ENCODE measurements at regions not wholly inside any gene's neighbourhood (a gene's known extent, or its start where the extent isn't known, plus 50 kb on each side); places are given as distances from the start of the nearest gene placed in this dataset.

- ChIA-PET CTCF (no interaction called here), POLR2A (no interaction called here)
- TF ChIP-seq CTCF (IDR thresholded peaks at IDR 0.05; ENCODE audit: insufficient read depth, low read length, missing control alignments): no peak
- DNase-seq (ENCODE audit: low read depth, low spot score): no peak
- H3K4me3 ChIP-seq (ENCODE audit: low read depth, low read length): no peak overlapping the region
Measured at GRCh38 chr6:40256831-40257230, 322.6 kb upstream of the MOCS1 start.

- no peak overlapping the region for H3K4me3 ChIP-seq (ENCODE audit: low read depth, low read length)
- DNase-seq (ENCODE audit: low read depth, low spot score): no peak
- ChIA-PET CTCF (no interaction called here), POLR2A (no interaction called here)
- no peak for TF ChIP-seq CTCF (IDR thresholded peaks at IDR 0.05; ENCODE audit: insufficient read depth, low read length, missing control alignments)
Measured at GRCh38 chr6:40256224-40256623, 322.0 kb upstream of the MOCS1 start.

- H3K4me3 ChIP-seq (ENCODE audit: low read depth, low read length): no peak overlapping the region
- POLR2A ChIA-PET: no interaction called here
- no peak for DNase-seq (ENCODE audit: low read depth, low spot score)
- no peak for TF ChIP-seq CTCF (IDR thresholded peaks at IDR 0.05; ENCODE audit: insufficient read depth, low read length, missing control alignments)
- CTCF ChIA-PET: no interaction called here
Measured at GRCh38 chr6:40253420-40253819, 319.2 kb upstream of the MOCS1 start.

GRCh38 chr6:40252531-40253258 is 318.4 kb upstream of the MOCS1 start:
- no peak for TF ChIP-seq CTCF (IDR thresholded peaks at IDR 0.05; ENCODE audit: insufficient read depth, low read length, missing control alignments)
- CTCF ChIA-PET: no interaction called here
- POLR2A ChIA-PET: no interaction called here
- H3K4me3 ChIP-seq (ENCODE audit: low read depth, low read length): no peak overlapping the region
- DNase-seq (ENCODE audit: low read depth, low spot score): no peak

- no peak for TF ChIP-seq CTCF (IDR thresholded peaks at IDR 0.05; ENCODE audit: insufficient read depth, low read length, missing control alignments)
- ChIA-PET CTCF (no interaction called here), POLR2A (no interaction called here)
- H3K4me3 ChIP-seq (ENCODE audit: low read depth, low read length): no peak overlapping the region
- no peak for DNase-seq (ENCODE audit: low read depth, low spot score)
Measured at GRCh38 chr6:40251637-40252300, 317.5 kb upstream of the MOCS1 start.

- no peak for TF ChIP-seq CTCF (IDR thresholded peaks at IDR 0.05; ENCODE audit: insufficient read depth, low read length, missing control alignments)
- POLR2A ChIA-PET: no interaction called here
- DNase-seq (ENCODE audit: low read depth, low spot score): no peak
- no peak overlapping the region for H3K4me3 ChIP-seq (ENCODE audit: low read depth, low read length)
- CTCF ChIA-PET: no interaction called here
Measured at GRCh38 chr6:40249935-40250334, 315.7 kb upstream of the MOCS1 start.

Data from AG04449 (cell line).